Transverse colon (tissue), 4 donors: ENCODE measurements at regions not wholly inside any gene's neighbourhood (a gene's known extent, or its start where the extent isn't known, plus 50 kb on each side); places are given as distances from the start of the nearest gene placed in this dataset.

Experiments
- DNase-seq: peaks from one replicate; pipeline ENCODE4 v3.0.0-alpha.2; 2019
- H3K27ac ChIP-seq, 4 donors: fragments of 200-600 bp; sonication (generic); 2 replicates each; pipeline ENCODE4 v1.5.1; 2016 to 2018; ENCODE audit warnings: inconsistent platforms in 4 of 4
- H3K27me3 ChIP-seq: fragments of 200-600 bp; sonication (generic); 2 replicates; pipeline ENCODE4 v1.5.1; 2017; ENCODE audit warnings: inconsistent platforms
- H3K36me3 ChIP-seq, 4 donors: fragments of 200-600 bp; sonication (generic); 2 replicates each; pipeline ENCODE4 v1.5.1; 2017 to 2019; ENCODE audit warnings: inconsistent platforms in 4 of 4
- H3K4me1 ChIP-seq, 4 donors: fragments of 200-600 bp; sonication (generic); 2 replicates each; pipeline ENCODE4 v1.5.1; 2017 to 2020; ENCODE audit warnings: inconsistent platforms in 4 of 4
- H3K4me3 ChIP-seq, 4 donors: fragments of 200-600 bp; sonication (generic); 1 replicate in 1 of 4; 2 replicates in 3 of 4; pipeline versions ENCODE4 v1.5.1 to v1.6.1; 2017 to 2019; ENCODE audit warnings: inconsistent platforms in 4 of 4
- H3K9me3 ChIP-seq, 2 donors: fragments of 200-600 bp; sonication (generic); 2 replicates each; pipeline ENCODE4 v1.5.1; 2017 to 2019; ENCODE audit warnings: inconsistent platforms in 2 of 2
- CTCF ChIP-seq, 5 experiments: fragments of 200-600 bp in 3 of 5; fragments of 450-650 bp in 2 of 5; sonication (generic) in 3 of 5; IDR thresholded peaks; 1 replicate in 2 of 5; 2 replicates in 3 of 5; pipeline ENCODE4 v1.5.1; 2016 to 2017; ENCODE audit warnings: antibody characterized with exemption in 5 of 5, inconsistent platforms in 3 of 5, mild to moderate bottlenecking in 2 of 5, moderate library complexity in 1 of 5
- EP300 ChIP-seq: sonication (generic); formaldehyde crosslinking; IDR thresholded peaks from one replicate; pipeline ENCODE4 v1.6.1; 2017; ENCODE audit warnings: antibody characterized with exemption, low read depth
- POLR2A ChIP-seq: fragments of 450-650 bp; IDR thresholded peaks from one replicate; pipeline ENCODE4 v1.6.1; 2016; ENCODE audit warnings: antibody characterized with exemption, mild to moderate bottlenecking, moderate library complexity
- POLR2AphosphoS5 ChIP-seq, 3 donors: sonication (generic); formaldehyde crosslinking; IDR thresholded peaks; one replicate each; pipeline ENCODE4 v1.6.1; 2016; ENCODE audit warnings: antibody characterized with exemption in 3 of 3
- WGBS, 2 donors: methylation state at CpG; one replicate each; pipeline ENCODE4 v1.1.5; 2018; ENCODE audit warnings: low coverage in 1 of 2; 5-methylcytosine and 5-hydroxymethylcytosine counted together
- in situ Hi-C, 4 donors: fragments of 200-750 bp; cut with MboI; loops; one replicate each; pipeline versions ENCODE4 v1.15.0 to v1.15.1; 2017; ENCODE audit warnings: low sequenced_read_pairs in 3 of 4, low pct_ligation_motif_present in 1 of 4, low pct_unique_long_range_greater_than_20kb in 1 of 4
- intact Hi-C: fragments of 100-400 bp; cut with DNase I; formaldehyde crosslinking; loops from one replicate; pipeline ENCODE4 v1.15.1; 2023; ENCODE audit warnings: low total_unique reads

- Histone ChIP-seq H3K27ac (no peak overlapping the region), H3K4me1 (no peaks in the 10 kb centered on the region), H3K4me3 (no peak overlapping the region), H3K36me3 (no peaks in the 10 kb centered on the region), H3K27me3 (no peaks in the 10 kb centered on the region), H3K9me3 (no peaks in the 10 kb centered on the region)
- 77% methylated on average over 16 of the region's 16 CpGs; no CpG with 5 or more reads in 1 of the 2 donors for WGBS, 2 donors
- DNase-seq, result peak; percentile 3
- intact Hi-C loops (no loop called here), in situ Hi-C loops (no loop called here)
- TF ChIP-seq CTCF (IDR thresholded peaks at IDR 0.05), result no peak
- TF ChIP-seq EP300, result no peak
- TF ChIP-seq POLR2A, result no peak
- TF ChIP-seq POLR2AphosphoS5 (IDR thresholded peaks at IDR 0.05), result no peak
These were observed 228.6 kb downstream of the BRD1 start for GRCh38 chr22:49599039-49599438.

- H3K36me3 ChIP-seq, result no peaks in the 10 kb centered on the region
- H3K27me3 ChIP-seq, result no peaks in the 10 kb centered on the region
- in situ Hi-C loops (no loop called here), intact Hi-C loops (no loop called here)
- H3K4me1 ChIP-seq, result no peaks in the 10 kb centered on the region
- H3K9me3 ChIP-seq, result no peaks in the 10 kb centered on the region
- peak; percentile 1 for DNase-seq
- H3K4me3 ChIP-seq, result no peak overlapping the region
- no peak for TF ChIP-seq POLR2A
- no peak for TF ChIP-seq POLR2AphosphoS5 (IDR thresholded peaks at IDR 0.05)
- TF ChIP-seq CTCF (IDR thresholded peaks at IDR 0.05), result no peak
- TF ChIP-seq EP300, result no peak
- 84% methylated on average over 9 of the region's 9 CpGs; no CpG with 5 or more reads in 1 of the 2 donors for WGBS, 2 donors
- no peak overlapping the region for H3K27ac ChIP-seq
These were observed 229.3 kb downstream of the BRD1 start for GRCh38 chr22:49598338-49598737.

- DNase-seq, result no peak
- Histone ChIP-seq H3K27ac (no peak overlapping the region), H3K4me3 (no peak overlapping the region), H3K27me3 (no peaks in the 10 kb centered on the region), H3K9me3 (no peaks in the 10 kb centered on the region), H3K36me3 (no peaks in the 10 kb centered on the region), H3K4me1 (no peaks in the 10 kb centered on the region)
- in situ Hi-C loops, result no loop called here
- TF ChIP-seq EP300, result no peak
- intact Hi-C loops, result no loop called here
- WGBS, 2 donors, result 80 to 81% methylated on average over 1 to 2 of the region's 2 CpGs
These were observed 230.1 kb downstream of the BRD1 start for GRCh38 chr22:49597428-49598039.

GRCh38 chr22:49595465-49596078, 232.1 kb downstream of the BRD1 start:
- intact Hi-C loops, result no loop called here
- WGBS, 2 donors, result 91 to 95% methylated on average over 6 of the region's 6 CpGs
- TF ChIP-seq POLR2A (no peak), EP300 (no peak), CTCF (IDR thresholded peaks at IDR 0.05) (no peak), POLR2AphosphoS5 (IDR thresholded peaks at IDR 0.05) (no peak)
- no peak overlapping the region for H3K4me3 ChIP-seq
- DNase-seq, result no peak
- in situ Hi-C loops, result no loop called here
- H3K9me3 ChIP-seq, result no peaks in the 10 kb centered on the region
- H3K27ac ChIP-seq, result no peak overlapping the region
- no peaks in the 10 kb centered on the region for H3K4me1 ChIP-seq
- H3K27me3 ChIP-seq, result no peaks in the 10 kb centered on the region
- no peaks in the 10 kb centered on the region for H3K36me3 ChIP-seq

- DNase-seq, result peak; percentile 1
- no peaks in the 10 kb centered on the region for H3K9me3 ChIP-seq
- H3K4me1 ChIP-seq, result no peaks in the 10 kb centered on the region
- TF ChIP-seq POLR2AphosphoS5 (IDR thresholded peaks at IDR 0.05) (no peak), POLR2A (no peak), CTCF (IDR thresholded peaks at IDR 0.05) (no peak), EP300 (no peak)
- H3K27ac ChIP-seq, result no peak overlapping the region
- in situ Hi-C loops, result no loop called here
- intact Hi-C loops, result no loop called here
- 50 to 84% methylated on average over 2 to 6 of the region's 6 CpGs for WGBS, 2 donors
- H3K4me3 ChIP-seq, result no peak overlapping the region
- no peaks in the 10 kb centered on the region for H3K27me3 ChIP-seq
- H3K36me3 ChIP-seq, result no peaks in the 10 kb centered on the region
These were observed 233.6 kb downstream of the BRD1 start for GRCh38 chr22:49594078-49594477.
